GM19240 (cell line): ENCODE measurements at regions not wholly inside any gene's neighbourhood (a gene's known extent, or its start where the extent isn't known, plus 50 kb on each side); places are given as distances from the start of the nearest gene placed in this dataset.
"Not testable (repeated sequence)": the region's sequence is repeated elsewhere in the genome, so short reads cannot be mapped to it uniquely, and the experiment has no call there.

Experiments used
- DNase-seq: peaks from one replicate; pipeline ENCODE4 v3.0.0; 2011; ENCODE audit warnings: low spot score; ENCODE audit not compliant: insufficient read length

GRCh38 chr9:90188656-90189055, 454.0 kb downstream of the DIRAS2 start:
- no peak for DNase-seq

- DNase-seq: peak; percentile 34
Measured at GRCh38 chr9:90189306-90189705, 453.3 kb downstream of the DIRAS2 start.

GRCh38 chr9:90192465-90192864, 450.2 kb downstream of the DIRAS2 start:
- not testable (repeated sequence) for DNase-seq

- DNase-seq: no peak
Measured at GRCh38 chr9:90198956-90199355, 443.7 kb downstream of the DIRAS2 start.

GRCh38 chr9:90201766-90202165, 440.9 kb downstream of the DIRAS2 start:
- DNase-seq: no peak

- DNase-seq: no peak
Measured at GRCh38 chr9:90204128-90204831, 438.3 kb downstream of the DIRAS2 start.

- DNase-seq: not testable (repeated sequence)
Measured at GRCh38 chr9:90213045-90213444, 429.6 kb downstream of the DIRAS2 start.

- no peak for DNase-seq
Measured at GRCh38 chr9:90219548-90220118, 423.0 kb downstream of the DIRAS2 start.

GRCh38 chr9:90221899-90222298, 420.7 kb downstream of the DIRAS2 start:
- DNase-seq: not testable (repeated sequence)

- DNase-seq: not testable (repeated sequence)
Measured at GRCh38 chr9:90226839-90227338, 415.7 kb downstream of the DIRAS2 start.

GRCh38 chr9:90233081-90233480, 409.5 kb downstream of the DIRAS2 start:
- DNase-seq: not testable (repeated sequence)

GRCh38 chr9:90240541-90240940, 402.1 kb downstream of the DIRAS2 start:
- no peak for DNase-seq

GRCh38 chr9:90245661-90246060, 397.0 kb downstream of the DIRAS2 start:
- DNase-seq: no peak

GRCh38 chr9:90249094-90249493, 393.5 kb downstream of the DIRAS2 start:
- no peak for DNase-seq

GRCh38 chr9:90251316-90251715, 391.3 kb downstream of the DIRAS2 start:
- no peak for DNase-seq

- DNase-seq: no peak
Measured at GRCh38 chr9:90256345-90256744, 386.3 kb downstream of the DIRAS2 start.

GRCh38 chr9:90259311-90260246, 383.0 kb downstream of the DIRAS2 start:
- no peak for DNase-seq

- no peak for DNase-seq
Measured at GRCh38 chr9:90261698-90262097, 380.9 kb downstream of the DIRAS2 start.

GRCh38 chr9:90268613-90269012, 374.0 kb downstream of the DIRAS2 start:
- no peak for DNase-seq

- no peak for DNase-seq
Measured at GRCh38 chr9:90271707-90272106, 370.9 kb downstream of the DIRAS2 start.

GRCh38 chr9:90274725-90275124, 367.9 kb downstream of the DIRAS2 start:
- no peak for DNase-seq

GRCh38 chr9:90285946-90286345, 356.7 kb downstream of the DIRAS2 start:
- DNase-seq: no peak
